ENCODE measurements at regions not wholly inside any gene's neighbourhood (a gene's known extent, or its start where the extent isn't known, plus 50 kb on each side); places are given as distances from the start of the nearest gene placed in this dataset.
"Not testable (repeated sequence)": the region's sequence is repeated elsewhere in the genome, so short reads cannot be mapped to it uniquely, and the experiment has no call there.

DNA sequence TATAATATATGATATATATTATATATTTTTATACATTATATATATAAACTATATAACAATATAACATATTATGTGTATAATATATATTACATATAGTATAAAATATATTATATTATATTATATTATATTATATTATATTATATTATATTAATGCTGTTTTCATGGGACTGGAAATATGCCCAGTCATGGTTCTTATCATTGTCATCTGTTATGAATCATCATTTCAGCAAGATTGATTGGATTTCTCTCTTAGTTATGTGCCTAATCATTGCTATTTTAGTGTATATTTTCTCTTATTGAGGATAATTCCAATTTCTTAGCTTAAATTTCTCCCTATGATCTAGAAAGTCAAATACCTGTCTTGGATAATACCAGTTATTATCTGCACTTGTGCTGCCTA lies 617.8 kb downstream of the TRIB2 start:
- TF ChIP-seq CTCF (IDR thresholded peaks at IDR 0.05), result no peak
- no peak overlapping the region for H3K4me3 ChIP-seq
- H3K27ac ChIP-seq, result no peak overlapping the region
- no peak for DNase-seq (ENCODE audit: low spot score)

- no peak overlapping the region for H3K4me3 ChIP-seq
- no peak for DNase-seq (ENCODE audit: low spot score)
- no peak overlapping the region for H3K27ac ChIP-seq
- no peak for TF ChIP-seq CTCF (IDR thresholded peaks at IDR 0.05)
These were observed 619.3 kb downstream of the TRIB2 start for GRCh38 chr2:13335862-13336535.

- DNase-seq (ENCODE audit: low spot score), result no peak
- TF ChIP-seq CTCF (IDR thresholded peaks at IDR 0.05), result no peak
- H3K27ac ChIP-seq, result no peak overlapping the region
These were observed 634.3 kb downstream of the TRIB2 start for GRCh38 chr2:13351068-13351467.

DNA sequence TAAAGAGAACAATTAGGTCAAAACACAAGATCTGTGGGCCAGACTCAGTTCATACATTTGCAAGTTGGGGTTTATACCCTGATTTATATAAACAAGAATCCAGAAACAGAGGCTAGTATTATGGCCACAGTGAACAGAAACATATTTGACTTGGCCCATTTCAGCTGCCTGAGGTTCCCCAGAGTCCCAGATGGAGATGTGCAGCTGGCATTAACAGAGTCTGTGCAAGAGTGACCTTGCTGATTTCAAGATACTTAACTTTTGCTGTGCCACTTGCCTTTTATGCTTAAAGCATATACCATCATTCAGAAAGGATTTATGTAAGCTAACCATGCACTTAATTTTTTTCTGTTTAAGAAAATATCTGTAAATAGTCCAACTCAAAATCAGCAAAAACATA lies 636.3 kb downstream of the TRIB2 start:
- Histone ChIP-seq H3K4me3 (no peak overlapping the region), H3K27ac (no peak overlapping the region)
- no peak for DNase-seq (ENCODE audit: low spot score)
- TF ChIP-seq CTCF (IDR thresholded peaks at IDR 0.05), result no peak

More at GRCh38 chr2:13351068-13351467, 634.3 kb downstream of the TRIB2 start:
- no peak overlapping the region for H3K4me3 ChIP-seq

DNA sequence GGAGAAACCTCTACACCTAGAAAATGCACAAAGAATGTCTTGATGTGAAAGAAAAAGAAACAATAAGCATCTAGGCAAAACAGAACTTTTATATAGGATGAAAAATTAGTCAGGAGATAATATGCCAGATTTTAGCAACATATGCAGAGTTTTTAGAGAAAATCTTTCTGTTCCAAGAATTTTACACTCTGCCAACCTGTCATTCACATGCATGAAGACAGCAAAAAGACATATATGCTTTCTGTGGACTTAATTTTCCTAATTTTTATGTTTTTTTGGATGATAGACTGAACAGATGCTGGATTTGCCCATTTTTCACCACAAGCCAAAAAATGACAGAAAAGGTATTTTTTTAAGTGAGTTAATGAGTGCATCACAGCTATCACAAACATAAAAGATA lies 637.3 kb downstream of the TRIB2 start:
- Histone ChIP-seq H3K27ac (no peak overlapping the region), H3K4me3 (no peak overlapping the region)
- DNase-seq (ENCODE audit: low spot score), result no peak
- TF ChIP-seq CTCF (IDR thresholded peaks at IDR 0.05), result no peak

DNA sequence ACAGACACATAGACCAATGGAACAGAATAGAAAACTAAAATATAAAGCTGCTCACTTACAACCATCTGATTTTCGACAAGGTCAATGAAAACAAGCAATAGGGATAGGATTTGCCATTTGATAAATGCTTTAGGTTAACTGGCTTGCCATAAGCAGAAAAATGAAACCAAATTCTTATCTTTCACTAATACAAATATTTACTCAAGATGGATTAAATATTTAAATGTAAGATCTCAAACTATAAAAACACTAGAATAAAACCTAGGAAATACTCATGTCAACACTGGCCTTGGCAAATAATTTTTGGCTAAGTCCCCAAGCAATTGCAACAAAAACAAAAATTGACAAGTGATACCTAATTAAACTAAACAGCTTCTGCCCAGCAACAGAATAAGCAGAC lies 665.2 kb downstream of the TRIB2 start:
- H3K4me3 ChIP-seq; H3K27ac ChIP-seq; DNase-seq (ENCODE audit: low spot score): not testable (repeated sequence)

GRCh38 chr2:13389172-13389571 lies 672.4 kb downstream of the TRIB2 start:
- not testable (repeated sequence) for H3K27ac ChIP-seq; H3K4me3 ChIP-seq; DNase-seq (ENCODE audit: low spot score)

GRCh38 chr2:13390676-13391075 lies 673.9 kb downstream of the TRIB2 start:
- no peak overlapping the region for H3K4me3 ChIP-seq
- TF ChIP-seq CTCF (IDR thresholded peaks at IDR 0.05), result no peak
- no peak overlapping the region for H3K27ac ChIP-seq
- DNase-seq (ENCODE audit: low spot score), result no peak

Data from coronary artery (tissue), 2 donors.